NCI-H146 treated with DMSO at 0.1 percent for 48 hours (cell line): ENCODE measurements at regions not wholly inside any gene's neighbourhood (a gene's known extent, or its start where the extent isn't known, plus 50 kb on each side); places are given as distances from the start of the nearest gene placed in this dataset.
"Not testable (repeated sequence)": the region's sequence is repeated elsewhere in the genome, so short reads cannot be mapped to it uniquely, and the experiment has no call there.

Experiments
- DNase-seq: peaks from one replicate; lab custom pipeline; 2025; ENCODE audit not compliant: unreplicated experiment; lab: John Stamatoyannopoulos, UW

DNA sequence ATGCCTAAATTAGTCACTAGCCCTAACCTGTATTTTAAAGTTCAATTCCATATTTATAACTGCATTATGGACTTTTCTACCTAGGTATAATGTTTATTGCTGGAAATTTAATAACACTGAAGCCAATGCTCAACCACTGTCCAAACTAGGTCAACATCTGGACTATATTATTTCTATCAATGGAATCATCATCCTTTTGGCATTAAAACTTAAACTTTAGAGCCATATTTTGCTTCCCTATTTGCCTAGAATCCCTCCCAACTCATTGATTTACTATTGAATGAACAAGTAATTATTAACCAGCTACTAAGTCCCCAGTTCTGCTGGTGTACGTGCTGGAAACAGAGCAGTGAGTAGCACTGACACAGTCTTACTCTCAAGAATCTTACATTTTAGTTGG lies 291.7 kb upstream of the SPTLC3 start:
- no peak for DNase-seq

DNA sequence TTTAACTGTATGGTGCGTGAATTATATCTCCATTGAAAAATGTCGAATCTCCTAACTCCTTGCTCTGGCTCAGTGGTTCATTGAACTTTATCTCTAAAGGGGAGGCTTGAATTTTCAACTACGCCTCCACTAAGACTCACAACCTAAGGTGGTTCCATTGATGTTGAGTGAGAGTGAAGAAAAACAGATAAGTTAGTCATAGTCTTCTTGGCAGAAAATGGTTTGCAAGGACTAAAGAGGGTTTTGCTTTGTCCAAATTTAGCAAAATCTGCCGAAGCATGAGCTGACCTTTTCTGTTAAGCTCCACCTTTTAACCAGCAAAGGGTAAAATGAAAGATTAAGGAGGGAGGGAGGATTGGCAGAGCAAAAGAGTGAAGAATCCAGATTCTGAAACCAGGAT lies 290.2 kb upstream of the SPTLC3 start:
- DNase-seq, result no peak

DNA sequence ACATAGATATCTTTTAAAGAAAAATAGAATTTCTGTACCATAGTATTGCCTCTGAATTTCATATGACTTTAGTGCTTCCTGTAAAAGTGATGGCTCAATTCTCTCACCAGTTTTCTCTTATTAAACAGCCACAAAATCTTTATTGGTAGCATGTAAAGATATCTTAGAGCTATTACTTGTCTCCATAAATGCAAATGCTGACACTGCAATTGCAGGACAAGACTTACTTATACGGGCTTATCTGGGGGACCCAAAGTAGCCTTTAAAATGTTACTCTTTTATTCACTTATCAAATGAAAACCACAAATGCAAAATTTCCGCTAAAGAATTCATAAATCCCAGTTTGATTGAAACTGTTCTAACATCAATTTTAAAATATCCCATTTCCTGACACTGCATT lies 287.1 kb upstream of the SPTLC3 start:
- DNase-seq, result no peak

DNA sequence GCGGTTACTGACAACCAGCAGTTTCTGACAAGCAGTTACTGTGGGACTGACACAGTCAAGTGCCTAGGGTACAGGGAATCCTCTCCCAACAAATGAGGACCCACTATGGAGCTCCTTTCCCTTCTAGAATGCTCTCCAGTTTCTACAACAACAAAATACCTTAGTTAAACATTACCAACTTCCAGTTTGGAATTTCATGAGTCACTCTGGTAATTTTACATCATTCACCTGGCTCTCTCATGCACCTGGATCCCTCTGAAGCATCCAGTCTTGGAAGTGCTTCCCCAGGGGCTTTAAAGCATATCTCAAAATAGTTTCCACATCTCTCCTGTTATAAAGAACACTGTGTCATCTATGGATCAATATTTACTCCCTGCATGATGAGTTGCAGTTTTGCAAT lies 286.7 kb upstream of the SPTLC3 start:
- DNase-seq, result no peak

DNA sequence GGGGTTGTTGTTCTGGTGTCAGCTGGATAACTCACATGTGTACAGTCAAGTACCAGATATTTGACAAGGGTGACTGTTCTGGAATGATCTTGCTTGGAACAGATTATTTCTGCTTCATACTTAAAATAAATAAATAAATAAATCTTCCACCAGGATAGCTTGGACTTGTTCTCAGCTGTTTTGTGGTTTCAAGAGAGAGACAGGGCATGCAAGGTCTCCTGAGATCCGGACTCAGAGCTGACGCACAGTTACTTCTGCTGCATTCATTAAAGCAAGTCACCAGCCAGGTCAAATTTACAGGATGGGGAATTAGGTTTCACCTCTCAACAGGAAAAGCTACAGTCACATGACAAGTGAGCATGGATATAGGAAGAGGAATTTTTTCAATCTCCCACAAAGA lies 285.0 kb upstream of the SPTLC3 start:
- no peak for DNase-seq

DNA sequence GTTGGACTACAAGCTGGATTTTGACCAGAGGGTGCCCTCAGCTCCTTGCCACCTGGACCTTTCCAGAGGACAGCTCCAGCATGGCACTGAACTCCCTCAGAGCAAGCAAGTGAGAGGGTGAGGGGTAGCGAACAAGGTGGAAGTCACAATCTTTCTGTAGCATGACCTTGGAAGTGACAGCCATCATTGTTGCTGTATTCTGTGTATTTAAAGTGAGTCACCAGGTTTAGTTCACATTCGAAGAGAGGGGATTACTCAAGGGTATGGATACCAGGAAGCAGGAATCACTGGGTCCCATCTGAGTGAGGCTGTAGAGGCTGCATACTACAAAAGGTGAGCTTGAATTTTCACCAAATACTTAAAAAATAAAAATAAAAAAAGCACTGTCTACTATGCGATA lies 280.0 kb upstream of the SPTLC3 start:
- DNase-seq, result no peak

DNA sequence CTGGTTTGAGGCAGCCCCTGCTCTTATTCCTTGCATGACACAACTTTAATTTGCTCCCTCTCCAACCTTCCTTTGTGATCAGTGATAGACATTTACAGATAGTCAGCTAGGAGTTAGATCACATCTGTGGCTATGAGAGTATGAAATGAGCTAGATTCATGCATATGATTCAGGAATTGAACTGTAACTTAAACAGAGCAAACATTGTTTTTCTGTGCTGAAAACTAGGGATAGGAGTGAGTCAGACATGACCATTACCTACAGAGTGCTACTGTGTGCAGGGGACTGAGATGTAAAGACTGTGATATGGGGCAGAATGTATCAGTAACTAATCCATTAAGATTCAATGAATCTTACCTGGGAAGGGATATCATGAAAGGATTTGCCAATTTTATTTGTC lies 279.4 kb upstream of the SPTLC3 start:
- no peak for DNase-seq

DNA sequence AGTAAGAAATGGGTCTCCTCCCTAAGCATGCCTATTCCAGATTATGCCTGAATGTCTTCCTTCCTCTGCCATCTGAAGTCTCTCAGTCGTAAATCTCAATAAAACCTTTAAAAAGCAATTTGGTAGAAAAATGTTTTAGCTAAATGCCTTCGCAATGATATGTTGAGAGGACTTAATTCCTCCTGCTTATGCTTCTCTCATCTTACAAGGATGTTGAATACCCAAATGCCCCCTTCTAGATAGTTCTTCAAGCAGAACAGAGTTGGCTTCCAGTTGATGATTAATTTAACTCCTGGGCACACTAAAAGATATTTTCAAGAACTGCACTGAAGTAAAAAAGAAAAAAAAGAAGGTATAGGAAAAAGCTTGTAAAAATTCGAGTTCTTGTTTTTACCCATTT lies 275.0 kb upstream of the SPTLC3 start:
- no peak for DNase-seq

DNA sequence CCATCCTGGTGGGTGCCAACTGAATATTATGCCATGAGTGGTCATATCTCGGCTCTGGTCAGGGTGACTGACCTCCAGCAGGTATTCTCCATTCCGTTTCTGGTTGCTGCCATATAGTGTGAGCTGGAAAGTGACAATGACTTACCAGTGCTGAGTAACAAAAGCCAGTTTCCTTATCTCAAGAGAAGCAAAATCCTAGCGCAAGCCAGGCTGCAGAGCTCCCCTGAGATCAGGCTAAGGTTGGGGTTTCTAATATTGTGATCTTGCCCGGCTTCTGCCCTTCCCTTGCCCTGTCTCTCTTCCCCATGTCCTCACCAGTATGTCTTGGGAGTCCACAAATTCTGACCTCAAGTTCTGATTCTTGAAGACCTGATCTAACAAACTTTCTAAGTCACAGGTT lies 271.3 kb upstream of the SPTLC3 start:
- DNase-seq, result no peak

DNA sequence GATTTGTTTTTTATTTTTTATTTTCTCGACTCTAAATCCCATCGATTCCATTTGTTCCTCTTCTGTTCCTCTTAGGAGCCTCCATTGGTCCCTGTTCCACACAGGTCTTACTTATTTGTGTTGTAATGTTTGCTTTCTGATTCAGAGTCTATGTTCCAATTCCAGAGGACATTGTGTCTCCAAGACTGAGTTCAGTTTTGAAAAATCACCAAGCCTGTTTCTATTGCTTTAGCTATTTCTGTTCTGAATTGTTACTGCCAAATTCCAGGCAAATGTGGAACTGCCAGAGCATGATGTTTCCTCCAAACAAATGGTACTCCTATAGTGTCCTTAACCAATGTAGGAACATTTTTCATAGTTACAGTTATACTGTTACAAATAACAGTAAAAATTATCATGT lies 270.9 kb upstream of the SPTLC3 start:
- DNase-seq, result no peak

DNA sequence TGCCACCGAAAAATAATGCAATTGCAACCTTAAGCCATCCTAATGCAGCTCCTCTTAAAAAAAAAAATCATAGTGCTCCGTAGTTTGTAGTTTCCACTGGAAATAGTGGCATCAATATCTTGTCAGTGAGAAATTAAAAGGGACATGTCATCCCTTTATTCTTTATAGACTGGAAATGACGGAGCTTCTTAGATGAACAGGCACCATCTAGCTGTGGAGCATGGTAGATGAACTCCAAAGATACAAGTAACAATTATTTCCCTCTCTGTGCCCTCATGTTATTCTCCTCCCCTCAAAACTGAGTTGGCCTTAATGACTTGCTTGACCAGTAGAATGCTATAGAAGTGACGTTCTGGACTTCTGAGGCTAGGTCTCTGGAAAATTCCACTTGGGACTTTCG lies 268.1 kb upstream of the SPTLC3 start:
- DNase-seq, result no peak

DNA sequence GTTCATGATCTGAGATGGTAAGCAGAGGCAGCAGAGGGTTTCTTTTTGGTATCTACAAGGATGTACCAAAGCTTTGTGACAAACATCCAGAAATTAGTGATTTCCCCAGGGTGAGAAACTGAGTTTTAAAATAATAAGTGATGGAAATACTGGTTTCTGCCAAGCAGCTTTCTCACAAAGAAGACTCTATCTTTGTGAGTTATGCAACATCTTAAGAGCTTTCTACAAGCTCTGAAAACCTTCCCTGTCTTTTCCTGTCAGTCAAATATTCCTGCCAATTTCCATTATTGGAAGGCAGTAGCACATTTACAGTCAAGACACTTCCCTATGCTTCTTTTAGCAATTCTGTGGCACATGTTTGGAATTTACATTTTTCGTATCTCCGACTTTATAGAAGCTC lies 264.7 kb upstream of the SPTLC3 start:
- DNase-seq, result no peak

DNA sequence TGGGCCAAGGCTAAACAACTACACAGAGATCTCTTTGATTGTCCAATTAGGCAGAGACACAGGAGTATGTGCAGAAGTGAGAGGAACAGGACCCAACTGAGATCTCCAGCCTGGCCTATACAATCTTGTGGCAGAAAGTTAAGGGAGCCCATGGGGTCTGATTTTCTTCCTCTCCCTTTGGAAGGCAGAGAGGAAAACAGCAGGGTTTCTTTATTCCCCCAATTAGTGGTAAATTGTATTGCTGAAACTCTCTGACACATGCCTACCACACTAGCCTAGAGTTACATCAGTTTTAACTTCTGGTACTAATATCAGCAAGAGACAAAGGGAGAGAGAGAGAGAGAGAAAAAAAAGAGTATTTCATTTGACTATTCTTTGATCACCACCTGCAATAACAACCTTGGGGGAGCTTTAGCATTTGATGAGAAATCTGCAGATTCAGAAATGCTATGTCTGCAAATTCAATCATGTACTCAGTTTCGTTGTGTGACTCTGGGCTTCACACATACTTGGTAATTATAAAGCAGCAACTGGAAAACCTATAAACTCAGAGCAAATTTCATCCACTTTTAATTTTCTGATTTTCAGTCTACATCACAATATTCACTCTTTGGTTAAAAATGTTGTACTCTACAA lies 260.3 kb upstream of the SPTLC3 start:
- DNase-seq, result no peak

DNA sequence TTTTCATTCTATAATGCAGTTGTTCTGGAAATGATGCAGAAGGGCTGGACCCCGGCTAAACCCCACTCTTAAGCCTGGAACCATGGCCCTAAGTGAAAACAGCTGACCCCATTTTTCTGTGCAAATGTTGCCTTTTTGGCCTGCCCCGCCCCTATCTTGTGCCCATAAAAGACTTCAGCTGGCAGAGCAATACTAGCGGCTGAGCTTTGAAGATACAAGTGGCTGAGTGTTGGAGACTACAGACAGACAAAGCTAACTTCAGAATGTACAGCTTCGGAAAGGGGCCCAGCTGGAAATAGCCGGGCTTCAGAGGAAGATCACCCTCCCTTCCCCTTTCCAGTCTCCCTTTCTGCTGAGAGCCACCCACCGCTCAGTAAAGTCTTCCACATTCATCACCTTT lies 258.6 kb upstream of the SPTLC3 start:
- no peak for DNase-seq

DNA sequence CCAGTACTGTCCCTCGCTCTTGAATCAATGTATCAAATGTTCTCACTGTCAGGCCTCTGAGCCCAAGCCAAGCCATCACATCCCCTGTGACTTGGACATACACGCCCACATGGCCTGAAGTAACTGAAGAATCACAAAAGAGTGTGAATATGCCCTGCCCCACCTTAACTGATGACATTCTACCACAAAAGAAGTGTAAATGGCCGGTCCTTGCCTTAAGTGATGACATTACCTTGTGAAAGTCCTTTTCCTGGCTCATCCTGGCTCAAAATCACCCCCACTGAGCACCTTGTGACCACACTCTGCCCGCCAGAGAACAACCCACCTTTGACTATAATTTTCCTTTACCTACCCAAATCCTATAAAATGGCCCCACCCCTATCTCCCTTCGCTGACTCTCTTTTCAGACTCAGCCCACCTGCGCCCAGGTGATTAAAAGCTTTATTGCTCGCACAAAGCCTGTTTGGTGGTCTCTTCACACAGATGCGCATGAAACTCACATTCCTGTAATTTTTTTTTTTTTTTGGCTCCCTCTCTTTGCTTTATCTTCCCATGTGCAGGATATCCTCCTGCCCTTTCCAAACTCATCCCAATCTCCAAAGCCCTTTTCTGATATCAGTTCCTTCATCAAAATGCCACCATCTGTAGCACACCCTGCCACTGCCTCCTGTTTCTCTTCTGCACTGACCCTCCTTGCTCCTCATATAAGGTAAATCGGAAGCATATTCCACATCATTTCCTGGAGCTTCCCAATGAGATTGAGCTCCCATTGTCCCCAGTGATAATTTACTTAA lies 255.7 kb upstream of the SPTLC3 start:
- DNase-seq, result not testable (repeated sequence)

DNA sequence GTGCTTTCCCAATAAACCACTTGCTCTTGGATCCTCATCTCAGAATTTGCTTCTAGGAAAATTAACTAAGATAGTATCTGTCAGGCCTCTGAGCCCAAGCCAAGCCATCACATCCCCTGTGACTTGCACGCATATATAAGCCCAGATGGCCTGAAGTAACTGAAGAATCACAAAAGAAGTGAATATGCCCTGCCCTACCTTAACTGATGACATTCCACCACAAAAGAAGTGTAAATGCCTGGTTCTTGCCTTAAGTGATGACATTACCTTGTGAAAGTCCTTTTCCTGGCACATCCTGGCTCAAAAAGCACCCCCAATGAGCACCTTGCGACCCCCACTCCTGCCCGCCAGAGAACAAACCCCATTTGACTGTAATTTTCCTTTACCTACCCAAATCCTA lies 255.0 kb upstream of the SPTLC3 start:
- not testable (repeated sequence) for DNase-seq

DNA sequence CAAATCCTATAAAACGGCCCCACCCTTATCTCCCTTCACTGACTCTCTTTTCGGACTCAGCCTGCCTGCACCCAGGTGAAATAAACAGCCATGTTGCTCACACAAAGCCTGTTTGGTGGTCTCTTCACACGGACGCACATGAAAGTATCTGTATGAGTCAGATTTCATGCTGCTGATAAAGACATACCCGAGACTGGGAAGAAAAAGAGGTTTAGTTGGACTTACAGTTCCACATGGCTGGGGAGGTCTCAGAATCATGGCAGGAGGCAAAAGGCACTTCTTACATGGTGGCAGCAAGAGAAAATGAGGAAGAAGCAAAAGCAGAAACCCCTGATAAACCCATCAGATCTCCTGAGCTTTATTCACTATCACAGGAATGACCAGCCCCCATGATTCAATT lies 249.3 kb upstream of the SPTLC3 start:
- DNase-seq, result not testable (repeated sequence)

DNA sequence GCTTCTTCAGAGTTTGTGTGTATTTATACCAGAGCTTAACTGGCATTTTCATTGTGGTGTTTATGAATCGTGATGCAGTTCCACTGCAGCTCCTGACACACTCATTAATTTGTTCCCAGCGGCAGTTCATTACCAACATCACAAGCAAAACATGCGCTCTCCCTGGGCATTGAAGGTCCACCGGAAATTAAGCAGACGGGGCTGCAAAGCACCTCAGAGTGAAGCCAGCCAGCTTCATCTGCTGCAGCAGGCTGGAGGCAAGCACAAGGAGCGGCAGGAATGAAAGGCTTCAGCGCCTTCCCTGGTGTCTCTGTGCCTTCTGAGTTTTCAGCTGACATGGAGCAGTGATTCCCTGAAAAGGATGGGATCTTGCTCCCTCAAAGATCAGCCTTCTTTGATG lies 246.0 kb upstream of the SPTLC3 start:
- DNase-seq, result peak; percentile 47

DNA sequence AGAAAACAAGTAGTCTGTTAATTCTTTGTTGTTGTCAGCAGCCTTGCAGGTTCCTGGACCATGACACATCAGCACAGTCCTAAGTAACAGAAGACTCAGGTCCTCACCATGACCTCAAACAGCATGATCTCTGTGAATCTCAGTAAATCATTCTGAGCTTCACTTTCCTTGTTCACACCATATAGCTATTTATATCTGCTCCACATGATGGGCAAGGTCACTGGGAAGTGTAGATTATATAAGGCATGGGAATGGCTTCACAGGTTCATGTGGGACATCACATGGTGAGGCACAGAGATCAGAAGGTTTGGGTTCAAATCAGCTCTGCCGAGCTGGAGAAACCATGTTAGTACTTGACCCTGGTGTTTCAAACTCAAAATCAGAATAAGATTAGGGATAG lies 245.4 kb upstream of the SPTLC3 start:
- DNase-seq, result no peak

DNA sequence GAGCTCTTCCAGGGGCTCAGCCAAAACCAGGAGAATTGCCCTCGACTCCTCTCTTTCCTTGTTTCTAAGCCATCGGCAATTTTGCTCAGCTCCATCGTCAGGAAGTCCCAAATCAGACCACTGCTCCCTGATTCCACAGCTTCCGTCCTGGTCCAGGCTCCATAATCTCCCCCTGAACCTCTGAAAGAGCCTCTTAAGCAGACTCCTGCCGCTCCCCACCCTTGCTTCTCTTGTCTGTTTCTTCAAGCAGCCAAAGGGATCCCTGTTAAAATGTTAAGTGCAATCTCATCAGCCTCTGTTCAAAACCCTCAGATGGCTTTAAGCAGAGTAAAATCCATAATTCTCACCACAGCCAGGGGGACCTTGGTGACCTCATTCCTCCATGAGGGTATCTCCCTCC lies 244.7 kb upstream of the SPTLC3 start:
- no peak for DNase-seq

DNA sequence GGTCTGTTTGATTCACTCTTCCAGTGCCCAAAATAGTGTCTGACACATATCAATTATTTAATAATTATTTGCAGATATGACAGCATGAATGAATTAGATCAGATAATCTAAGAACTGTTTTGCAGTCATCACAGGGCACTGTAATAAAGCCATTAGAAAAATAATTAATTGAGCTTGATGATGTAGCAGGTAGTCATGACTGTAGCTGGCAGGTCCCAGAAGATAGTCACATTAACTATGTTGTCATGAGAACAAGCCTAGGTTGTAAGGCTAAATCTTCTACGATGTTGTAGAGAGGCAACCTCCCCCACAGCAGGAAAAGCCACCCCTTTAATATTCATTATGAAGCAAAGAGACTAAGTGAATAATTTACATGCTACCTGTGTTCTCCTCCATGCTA lies 243.9 kb upstream of the SPTLC3 start:
- no peak for DNase-seq

DNA sequence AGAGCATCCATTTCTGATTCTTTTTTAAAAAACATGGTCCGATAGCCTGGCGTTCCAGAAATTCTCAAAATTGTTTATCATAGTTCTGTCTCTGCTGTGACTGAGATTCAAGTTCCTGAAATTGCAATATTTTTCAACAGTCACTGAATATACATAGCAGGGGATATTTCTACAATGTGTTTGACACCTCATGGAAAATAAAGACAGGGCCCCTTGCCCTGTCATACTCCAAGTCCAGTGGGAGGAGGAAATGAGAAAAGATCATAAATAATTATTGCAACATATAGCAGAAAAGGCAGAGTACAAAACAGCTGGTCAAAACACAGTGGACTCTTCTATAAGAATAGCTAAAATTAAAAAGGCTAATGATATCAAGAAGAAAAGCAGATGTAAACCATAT lies 234.8 kb upstream of the SPTLC3 start:
- DNase-seq, result no peak

DNA sequence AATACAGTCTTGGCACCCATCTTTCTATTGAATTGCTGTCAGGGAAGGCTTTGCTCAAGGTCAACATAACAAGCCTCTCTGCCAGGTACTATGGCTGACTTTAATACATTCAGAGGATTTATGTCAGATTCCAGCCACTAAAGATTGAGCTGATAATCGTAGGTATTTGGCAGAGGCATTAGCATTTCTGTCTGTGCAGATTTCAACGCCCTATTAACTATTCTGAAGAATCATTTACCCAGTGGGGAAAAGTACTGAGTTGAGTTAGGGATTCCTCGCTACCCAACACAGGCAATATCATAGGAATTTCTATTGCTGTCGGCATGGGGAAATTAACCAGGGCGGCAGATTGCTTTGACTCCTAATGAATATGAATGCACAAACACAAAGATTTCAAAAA lies 233.7 kb upstream of the SPTLC3 start:
- no peak for DNase-seq
